Ramos (cell line): ENCODE measurements at regions not wholly inside any gene's neighbourhood (a gene's known extent, or its start where the extent isn't known, plus 50 kb on each side); places are given as distances from the start of the nearest gene placed in this dataset.

Experiments used
- in situ Hi-C: fragments of 300-500 bp; cut with MboI; formaldehyde crosslinking; loops from one replicate; pipeline ENCODE4 v1.14.3; 2022; ENCODE audit warnings: low sequenced_read_pairs; ENCODE audit not compliant: unreplicated experiment

DNA sequence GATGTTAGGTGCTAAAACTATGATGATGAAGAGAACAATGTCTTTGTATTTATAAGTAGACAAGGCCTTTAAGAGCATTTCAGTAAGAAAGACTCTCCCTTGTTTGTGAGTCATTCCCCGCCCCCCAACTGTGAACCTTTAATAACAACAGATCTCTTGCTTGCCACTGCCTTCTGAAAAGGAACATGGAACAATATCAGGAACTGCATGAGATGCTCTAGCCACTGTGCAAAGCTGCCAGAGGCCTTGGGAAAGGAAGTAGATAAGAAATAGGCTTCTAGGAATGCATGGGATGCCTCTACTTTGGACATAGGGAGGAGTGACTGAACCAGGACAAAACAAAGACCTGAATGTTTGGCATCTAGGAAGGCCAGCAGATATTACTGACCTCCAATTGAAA lies 296.1 kb upstream of the MPDZ start:
- in situ Hi-C loops: no loop called here

DNA sequence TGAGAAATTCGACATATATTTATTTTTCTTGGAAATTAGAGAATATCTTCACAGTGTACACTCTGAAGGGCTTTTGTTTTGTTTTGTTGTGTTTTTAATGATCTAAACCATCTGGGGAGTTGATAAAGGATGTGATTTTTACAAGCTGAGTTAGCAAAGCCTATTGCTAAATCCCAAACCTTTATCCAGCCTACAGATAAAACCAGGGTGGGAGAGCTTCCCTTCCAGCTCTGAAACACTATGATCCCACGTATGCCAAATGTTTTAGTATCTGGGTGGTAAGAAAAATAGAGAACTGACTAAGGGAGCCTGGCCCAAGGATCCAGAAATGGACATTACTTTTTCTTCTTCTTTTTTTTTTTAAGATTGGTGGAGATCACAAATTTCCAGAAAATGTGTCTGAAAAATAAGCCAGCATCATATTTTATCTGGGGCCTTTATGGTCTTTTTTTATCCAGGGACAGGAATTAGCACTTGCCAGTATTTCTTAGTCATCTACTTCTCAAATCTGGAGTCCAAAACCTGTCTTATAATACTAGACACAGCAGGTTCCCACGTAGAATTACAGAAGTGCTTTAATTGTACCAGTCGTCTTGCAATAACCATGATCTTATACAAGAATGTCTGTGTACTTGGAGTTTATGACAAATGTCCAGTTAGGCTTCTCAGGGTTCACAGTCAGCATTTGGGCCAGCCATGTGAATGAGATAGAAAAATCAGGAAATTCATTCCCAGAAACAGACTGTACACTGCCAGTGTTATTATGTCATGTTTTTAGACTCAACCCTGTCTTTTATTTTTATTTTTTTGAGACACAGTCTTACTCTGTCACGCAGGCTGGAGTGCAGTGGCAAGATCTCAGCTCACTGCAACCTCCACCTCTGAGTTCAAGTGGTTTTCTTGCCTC lies 290.8 kb upstream of the MPDZ start:
- in situ Hi-C loops: no loop called here

DNA sequence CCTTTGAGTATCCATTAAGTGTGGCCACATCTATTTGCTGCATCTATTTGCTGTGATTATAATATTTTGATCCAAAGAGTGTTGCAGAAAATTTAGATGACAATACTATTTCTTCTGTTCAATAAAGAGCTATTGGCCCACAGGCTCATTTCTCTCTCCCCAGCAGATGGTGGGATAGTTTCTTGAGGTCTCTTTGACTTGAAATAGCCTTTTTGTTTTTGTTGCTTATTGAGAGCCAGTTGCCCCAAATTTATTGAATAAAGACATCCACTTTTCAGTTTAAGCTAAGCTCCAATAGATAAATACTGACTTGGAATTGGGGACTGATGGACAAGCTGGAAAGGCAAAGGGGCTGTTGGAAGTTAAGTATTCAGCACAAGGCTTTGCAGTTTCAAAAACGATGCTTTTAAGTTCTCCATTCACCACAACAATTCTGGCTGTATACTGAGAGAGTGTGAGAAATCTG lies 290.1 kb upstream of the MPDZ start:
- in situ Hi-C loops: no loop called here

DNA sequence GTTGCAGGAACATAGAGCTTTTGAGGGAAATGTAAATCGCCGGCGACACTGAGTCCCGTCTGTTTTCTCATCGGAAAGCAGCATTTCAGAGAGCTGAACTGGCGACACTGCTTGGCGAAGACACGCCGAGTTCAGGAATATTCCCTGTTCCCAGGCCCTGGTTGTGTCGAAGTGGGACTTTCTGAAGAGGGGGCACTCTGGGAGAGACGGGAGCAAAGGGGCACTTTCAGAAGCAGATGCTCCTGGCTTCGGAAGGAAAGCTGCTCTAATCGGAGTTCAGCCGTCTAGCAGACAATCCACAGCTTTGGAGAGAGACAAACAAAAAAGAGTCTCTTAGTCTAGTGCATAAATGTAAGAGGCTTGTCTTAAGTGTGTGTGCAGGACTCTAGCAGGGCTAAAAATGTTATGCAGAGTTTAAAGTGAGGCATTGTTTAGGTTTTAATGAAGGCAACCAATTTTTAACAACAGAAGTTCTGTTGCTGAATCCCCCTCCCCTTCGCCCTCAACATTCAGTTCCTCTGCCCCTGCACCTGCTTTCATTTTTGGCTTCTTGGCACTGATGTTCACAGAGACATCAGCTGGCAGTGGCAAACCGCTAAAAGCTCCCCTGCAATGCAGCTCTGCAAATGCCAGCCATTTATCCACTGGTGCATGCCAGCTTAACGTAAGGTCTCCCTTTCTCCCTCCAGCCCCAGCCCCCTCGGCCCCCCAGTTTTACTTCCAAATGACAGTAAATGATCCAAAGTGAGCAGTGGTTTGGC lies 289.5 kb upstream of the MPDZ start:
- in situ Hi-C loops: no loop called here

DNA sequence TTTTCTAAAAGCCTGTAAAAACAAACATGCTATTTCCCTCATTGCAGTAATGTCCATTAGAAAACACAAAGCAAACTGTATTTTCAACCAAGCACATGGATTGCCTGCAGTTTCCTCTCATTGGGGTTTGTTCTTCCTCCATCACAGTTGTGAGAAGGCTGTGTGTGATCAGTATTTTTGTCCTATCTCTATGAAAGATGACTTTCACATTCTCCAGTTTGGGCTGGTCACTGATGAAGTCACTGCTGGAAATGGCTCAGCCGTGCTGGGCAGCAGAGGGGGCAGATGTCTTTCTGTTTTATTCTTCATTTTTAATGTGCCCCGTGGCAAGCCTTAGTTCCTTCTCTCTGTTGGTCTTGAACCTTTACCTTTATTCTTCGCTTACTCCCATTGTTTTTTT lies 288.9 kb upstream of the MPDZ start:
- in situ Hi-C loops: no loop called here

DNA sequence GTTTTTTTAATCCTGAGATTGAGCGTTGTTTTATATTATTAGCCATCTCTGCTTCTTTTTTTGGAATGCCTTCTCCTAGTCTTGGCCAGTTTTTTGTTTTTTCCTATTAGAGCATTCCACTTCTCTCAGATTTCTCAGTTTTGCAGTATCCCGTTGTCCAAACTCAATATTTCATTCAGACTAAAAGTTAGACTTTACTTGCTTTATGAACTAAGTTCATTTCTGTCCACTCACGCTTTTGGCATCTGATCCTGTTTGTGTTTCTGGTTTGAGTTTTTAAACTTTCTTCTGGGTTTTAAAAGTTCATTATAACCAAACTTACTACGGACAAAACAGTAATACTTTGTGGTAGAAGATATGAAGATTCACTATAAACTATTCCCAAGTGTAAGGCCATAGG lies 288.3 kb upstream of the MPDZ start:
- in situ Hi-C loops: no loop called here

DNA sequence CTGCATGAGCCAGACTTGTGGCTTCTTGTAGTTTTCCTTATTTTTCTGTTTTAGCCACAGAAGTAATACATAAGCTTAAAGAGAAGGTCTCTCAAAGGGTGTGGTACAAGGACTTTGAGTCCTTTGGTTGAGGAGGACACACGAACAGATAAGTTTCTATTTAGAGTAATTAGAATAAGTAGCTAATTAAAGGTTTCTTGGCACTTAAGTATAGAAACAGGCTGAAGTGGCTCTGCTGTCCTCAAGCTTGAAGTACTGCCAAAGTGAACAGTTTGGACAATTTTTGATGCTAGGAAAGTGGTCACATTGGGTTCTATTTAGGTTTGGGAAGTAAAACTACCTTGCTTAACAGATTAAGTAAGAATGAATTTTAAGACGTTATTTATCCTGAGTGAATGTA lies 278.3 kb upstream of the MPDZ start:
- in situ Hi-C loops: no loop called here

DNA sequence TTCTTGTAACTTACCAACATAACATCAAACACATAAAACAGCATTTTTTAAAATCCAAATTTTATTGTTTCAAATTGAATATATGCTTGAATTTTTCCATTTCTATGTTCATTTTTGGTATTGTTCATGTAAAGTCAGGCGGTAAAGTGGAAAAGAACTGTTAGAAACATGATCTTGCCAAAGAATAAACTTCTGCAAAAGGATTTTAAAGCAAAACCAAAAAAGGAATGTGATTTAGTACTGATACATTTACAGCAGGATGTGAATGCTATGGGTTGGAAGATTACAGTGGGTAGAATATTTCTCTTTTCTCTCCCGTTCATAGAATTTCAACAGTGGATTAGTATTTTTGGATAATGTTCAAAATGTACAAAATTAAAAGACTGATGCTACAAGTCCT lies 277.2 kb upstream of the MPDZ start:
- in situ Hi-C loops: no loop called here

DNA sequence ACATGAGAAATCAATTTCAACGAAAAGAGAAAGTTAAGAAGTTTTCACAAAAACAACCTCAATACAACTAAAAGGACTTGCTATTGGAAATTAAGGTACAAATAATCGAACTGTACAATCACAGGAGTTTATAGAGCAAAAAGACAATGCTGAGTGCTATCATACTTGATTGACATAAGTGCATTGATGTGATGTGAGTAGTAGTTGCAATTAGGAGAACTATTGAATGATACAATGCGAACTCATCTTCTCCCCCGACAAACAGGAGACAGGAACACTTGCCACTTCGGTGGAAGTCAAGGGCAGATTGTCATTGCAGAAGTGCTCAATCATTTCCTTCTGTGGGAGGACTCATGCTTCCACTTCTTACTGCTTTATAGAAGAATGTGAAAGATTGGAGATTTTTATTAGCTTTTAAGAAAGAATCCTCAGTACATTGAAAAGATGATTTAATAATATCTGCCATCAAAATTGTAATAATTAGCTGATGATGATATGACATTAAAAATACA lies 276.6 kb upstream of the MPDZ start:
- in situ Hi-C loops: no loop called here

DNA sequence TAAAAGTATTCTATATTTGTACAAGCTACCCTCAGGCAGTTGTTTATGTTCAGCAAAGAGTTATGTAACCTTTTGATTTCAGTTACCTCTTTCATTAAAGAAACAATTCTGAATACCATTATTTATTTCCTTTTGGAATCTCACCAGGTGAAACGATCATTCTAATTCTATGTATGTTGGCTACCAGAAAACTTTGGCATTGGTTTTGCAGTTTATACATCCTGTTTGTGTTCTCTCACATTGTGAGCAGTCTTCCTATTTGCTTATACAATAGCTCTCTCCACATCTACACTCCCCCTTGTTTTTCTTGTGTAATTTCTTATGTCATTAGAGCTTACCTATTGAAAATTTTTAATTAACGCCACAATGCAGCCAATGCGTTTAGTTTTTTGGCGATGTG lies 276.0 kb upstream of the MPDZ start:
- in situ Hi-C loops: no loop called here

DNA sequence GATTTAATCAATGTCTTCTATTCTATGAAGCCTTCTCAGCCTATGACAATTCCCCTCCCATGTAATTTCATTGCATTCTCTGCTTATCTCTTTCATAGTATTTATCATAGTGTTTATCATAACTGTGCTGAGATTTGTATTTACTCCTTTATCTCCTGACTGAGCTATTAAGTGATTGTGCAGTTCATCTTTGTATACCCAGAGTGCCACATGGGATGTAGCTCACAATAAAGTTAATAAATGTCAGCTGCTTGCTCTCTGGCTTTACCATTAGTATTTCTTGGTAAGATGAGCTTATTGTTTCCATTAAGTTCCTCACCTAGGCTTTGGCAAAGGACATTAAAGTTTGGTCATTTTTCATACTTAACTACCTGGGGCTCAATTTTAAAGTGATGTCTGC lies 275.1 kb upstream of the MPDZ start:
- in situ Hi-C loops: no loop called here

DNA sequence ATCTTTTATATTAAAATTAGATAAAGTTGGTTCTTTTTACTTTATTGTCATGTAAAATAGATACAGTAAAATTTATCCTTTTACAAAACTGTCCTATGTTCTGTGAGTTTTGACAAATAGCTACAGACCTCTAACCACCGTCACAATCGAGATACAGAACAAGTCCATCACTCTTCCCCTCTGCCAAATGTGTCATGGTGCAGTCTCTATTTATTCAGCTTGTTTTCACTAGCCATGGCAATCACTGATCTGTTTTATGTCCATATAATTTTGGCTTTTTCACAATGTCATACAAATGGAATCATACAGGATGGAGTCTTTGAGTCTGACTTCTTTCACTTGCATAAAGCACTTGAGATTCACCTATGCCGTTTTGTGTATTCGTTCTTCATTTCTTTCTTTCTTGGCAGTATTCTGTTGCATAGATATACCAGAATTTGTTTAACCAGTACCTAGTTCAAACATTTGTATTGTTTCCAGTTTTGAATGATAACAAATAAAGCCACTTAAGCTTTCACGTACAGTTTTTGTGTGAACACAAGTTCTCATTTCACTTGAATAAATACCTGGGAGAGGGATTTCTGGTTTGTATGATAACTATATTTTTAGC lies 273.2 kb upstream of the MPDZ start:
- in situ Hi-C loops: no loop called here

DNA sequence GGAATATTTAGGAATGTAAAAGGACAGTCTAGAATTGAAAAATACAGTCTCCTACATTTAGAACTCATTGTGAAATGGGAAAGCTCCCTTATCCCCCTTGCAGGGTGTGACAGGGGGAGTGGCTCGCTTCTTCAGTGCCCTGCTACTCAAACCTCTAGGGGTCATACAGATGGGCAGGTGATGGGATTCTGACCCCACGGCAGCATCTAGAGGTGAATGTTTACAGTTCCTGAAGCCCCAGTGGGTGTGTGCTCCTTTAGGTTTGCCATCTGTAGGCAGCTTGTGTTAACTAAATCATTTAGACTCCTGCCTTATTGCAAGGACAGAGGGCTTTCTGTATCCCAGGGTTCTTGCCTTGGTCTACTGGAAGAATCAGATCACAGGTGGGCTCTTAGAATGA lies 271.0 kb upstream of the MPDZ start:
- in situ Hi-C loops: no loop called here

DNA sequence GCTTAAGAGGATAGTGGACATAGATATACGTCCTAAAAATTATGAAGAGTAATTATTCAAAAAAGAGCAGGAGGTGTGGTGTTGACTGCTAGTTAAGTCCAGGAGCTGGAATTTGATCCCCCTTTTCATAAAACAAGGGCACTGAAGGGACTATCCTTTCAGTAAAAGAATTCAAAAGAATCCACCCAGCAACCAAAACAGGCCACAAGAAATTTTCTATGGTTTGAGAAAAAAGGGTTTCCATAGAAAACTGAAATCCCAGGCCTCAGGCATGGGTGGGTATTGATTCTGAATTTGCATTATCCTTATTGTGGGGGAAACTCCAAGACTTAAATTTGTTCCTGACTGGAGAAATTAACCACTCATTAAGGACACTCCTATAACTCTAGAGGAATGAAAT lies 269.0 kb upstream of the MPDZ start:
- in situ Hi-C loops: no loop called here

DNA sequence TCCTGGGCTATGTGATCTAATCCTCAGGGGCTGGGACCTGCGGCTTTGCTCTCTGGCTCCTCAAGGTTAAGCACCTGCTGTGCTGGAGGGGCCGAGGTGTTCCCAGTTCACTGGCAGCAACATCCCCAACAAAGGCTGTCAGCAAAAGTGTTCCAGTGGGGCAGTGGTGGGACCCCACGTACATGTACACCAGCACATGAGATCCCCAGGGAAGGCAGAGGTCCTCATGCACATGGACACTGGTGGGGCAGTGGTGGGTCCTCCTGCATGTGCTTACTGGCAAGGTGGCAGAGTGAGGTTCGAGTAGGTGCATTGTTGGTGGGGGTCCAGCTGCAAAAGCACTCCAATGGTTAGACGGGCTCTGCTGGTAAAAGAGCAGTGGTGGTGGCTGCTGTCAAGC lies 255.6 kb upstream of the MPDZ start:
- in situ Hi-C loops: no loop called here

DNA sequence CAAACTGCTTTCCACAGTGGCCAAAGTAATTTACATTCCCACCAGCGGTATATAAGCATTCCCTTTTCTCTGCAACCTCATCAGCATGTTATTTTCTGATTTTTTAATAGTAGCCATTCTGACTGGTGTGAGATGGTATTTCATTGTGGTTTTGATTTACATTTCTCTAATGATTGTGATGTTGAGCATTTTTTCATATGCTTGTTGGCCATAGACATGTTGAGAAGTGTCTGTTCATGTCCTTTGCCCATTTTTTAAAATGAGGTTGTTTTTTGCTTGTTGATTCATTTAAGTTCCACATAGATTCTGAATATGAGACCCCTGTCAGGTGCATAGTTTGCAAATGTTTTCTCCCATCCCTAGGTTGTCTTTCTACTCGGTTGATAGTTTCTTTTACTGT lies 254.5 kb upstream of the MPDZ start:
- in situ Hi-C loops: no loop called here

DNA sequence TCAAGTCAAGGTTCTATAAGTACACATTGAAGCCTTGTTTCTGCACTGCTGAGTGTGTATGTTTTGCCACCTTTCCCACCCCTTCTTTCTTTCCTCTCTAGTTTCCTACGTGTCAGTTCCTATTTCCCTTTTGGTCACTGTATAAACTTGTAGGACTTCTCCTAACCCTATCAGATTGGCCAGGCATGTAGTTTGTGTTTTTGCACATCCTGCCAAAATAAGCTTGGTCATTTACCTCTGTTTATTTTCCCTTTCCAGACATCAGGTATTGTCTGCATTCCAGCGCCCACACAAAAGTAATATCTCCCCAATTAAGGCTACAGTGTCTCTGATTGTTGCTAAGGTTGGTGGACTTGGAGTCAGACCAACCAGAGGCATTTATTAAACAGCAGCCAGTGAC lies 252.9 kb upstream of the MPDZ start:
- in situ Hi-C loops: no loop called here

DNA sequence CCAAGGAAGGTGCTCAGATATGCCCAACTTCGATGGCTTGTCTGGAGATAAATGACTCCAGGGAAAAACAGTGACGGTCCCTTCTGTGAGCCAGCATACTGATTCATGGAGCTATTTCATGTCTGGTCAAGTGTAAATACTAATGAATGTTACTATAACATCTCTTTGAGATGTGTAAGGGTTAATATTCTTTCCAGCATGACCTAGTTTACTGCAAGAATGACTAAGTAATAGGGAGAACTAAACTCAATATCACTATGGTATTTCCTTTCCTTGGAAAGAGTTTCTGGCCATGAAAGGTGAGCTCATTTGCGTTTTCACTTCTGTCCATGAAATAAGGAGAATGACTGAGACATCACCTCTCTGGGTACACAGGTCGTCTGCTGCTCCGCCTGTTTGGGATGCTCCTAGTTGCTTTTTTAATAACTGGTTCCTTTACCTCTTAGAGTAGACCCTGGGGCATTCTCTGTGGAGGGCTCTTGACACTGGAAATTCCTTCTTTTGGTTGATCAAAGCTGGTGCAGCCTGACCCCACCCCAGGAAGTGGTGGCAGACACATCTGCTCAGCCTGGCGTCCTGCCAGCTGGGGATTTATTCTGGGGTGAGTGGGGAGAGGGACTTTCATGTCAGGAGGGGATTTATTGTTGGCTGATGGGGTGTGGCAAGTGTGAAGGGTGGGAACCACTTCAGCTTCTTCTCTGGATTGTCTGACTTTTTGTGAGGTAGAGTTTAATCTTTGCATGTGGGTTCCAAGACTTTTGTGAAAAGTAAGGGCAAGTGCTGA lies 250.0 kb upstream of the MPDZ start:
- in situ Hi-C loops: no loop called here

DNA sequence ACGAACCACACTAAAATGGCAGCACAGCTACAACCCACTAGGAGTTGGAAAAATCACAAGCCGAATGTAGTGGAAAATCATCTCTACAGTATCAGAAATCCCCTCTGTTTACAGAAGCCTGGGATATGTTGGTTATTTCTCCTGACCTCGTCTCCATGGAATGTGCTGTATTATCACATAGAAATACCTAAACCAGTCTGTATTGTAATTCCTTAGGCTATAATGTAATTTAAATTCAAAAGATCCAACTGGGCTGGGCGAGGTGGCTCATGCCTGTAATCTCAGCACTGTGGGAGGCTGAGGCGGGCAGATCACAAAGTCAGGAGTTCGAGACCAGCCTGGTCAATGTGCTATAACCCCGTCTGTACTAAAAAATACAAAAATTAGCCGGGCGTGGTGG lies 244.8 kb upstream of the MPDZ start:
- in situ Hi-C loops: no loop called here

DNA sequence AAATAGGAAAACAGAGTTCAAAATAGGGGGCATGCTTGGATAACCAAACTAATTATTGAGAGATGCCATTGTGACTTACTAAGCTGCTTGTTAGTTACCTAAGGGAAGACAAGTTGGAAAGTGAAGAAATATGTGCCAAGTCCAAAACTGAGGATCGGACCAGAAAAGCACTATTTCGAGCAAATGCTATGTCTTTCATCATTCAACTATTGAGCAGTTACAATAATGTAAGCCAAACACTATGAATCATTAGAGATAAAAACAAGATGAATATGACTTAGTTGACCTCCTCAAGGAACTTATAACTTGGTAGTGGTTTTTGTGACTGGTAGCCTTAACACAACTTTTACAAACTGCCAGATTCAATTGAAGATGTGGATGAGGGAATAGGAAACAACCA lies 240.6 kb upstream of the MPDZ start:
- in situ Hi-C loops: no loop called here
